ENCODE measurements at regions not wholly inside any gene's neighbourhood (a gene's known extent, or its start where the extent isn't known, plus 50 kb on each side); places are given as distances from the start of the nearest gene placed in this dataset.

DNA sequence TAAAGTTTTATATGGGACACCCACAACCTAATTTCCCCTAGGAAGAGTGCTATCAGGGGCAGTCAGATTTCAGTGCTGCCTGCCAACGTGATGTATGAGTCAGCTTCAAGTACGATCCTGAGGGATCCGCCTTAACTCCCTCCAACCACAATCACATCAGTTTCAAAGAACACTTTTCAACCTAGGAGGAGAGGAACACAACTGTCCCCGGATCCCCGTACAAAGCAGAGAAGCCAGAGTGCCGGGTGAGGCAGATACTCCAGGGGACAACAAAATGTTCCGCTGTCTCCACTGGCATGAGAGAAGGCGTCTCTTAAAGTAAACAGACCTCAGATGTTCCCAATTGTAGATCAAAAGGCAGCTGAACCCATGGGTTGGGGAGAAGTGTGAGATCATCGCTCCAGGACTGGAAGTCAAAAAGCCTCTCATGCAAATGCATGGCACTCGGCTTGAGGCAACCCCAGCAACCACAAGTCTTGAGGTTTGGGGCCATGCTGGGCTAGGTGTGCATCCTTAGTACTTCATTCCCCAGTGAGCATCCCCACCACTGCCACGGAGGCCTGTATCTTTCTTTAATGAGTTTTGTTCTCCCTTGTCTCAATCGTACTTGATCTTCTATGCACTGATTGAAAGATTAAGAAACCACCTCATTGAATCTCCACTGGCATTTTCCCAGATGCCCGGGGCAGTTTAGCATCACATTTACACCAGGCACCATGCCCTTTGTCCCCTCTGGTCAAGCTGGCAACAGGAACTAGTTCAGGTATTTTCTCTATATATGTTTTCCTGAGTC, 91.0 kb upstream of the CCBE1 start:
- no peak for DNase-seq (ENCODE audit: low spot score in 2 of 2, unreplicated experiment in 2 of 2)
- Mint-ChIP-seq H3K27me3 (ENCODE audit: low read depth) (peaks cover 62% of the 10 kb centered on the region), H3K9me3 (no peaks in the 10 kb centered on the region), H3K4me1 (peaks cover 5% of the 10 kb centered on the region), H3K36me3 (no peaks in the 10 kb centered on the region), H3K27ac (no peak overlapping the region), H3K4me3 (no peak overlapping the region)
- TF ChIP-seq, protein P1, sequence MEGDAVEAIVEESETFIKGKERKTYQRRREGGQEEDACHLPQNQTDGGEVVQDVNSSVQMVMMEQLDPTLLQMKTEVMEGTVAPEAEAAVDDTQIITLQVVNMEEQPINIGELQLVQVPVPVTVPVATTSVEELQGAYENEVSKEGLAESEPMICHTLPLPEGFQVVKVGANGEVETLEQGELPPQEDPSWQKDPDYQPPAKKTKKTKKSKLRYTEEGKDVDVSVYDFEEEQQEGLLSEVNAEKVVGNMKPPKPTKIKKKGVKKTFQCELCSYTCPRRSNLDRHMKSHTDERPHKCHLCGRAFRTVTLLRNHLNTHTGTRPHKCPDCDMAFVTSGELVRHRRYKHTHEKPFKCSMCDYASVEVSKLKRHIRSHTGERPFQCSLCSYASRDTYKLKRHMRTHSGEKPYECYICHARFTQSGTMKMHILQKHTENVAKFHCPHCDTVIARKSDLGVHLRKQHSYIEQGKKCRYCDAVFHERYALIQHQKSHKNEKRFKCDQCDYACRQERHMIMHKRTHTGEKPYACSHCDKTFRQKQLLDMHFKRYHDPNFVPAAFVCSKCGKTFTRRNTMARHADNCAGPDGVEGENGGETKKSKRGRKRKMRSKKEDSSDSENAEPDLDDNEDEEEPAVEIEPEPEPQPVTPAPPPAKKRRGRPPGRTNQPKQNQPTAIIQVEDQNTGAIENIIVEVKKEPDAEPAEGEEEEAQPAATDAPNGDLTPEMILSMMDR (IDR thresholded peaks at IDR 0.05; ENCODE audit: unreplicated experiment), result no peak

DNA sequence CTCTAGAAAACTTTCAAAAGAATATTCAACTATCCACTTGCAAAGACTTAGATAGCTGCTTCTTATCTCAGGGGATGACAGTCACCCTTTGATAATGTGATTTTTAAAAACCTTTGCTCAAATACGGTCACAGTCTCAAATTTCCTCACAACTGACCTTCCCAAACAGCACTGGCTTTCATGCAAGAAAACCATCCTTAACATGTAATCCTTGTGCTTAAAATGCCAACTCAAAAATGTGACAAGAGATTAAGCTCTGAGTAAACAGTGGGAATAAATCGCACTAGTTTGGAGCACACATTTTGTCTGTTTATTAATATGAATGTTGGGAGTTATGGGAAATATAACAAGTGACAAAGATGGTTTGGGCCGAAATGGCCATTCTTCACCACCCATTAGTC, 87.5 kb upstream of the CCBE1 start:
- peaks cover 12% of the 10 kb centered on the region for H3K4me1 Mint-ChIP-seq
- no peaks in the 10 kb centered on the region for H3K36me3 Mint-ChIP-seq
- H3K27ac Mint-ChIP-seq, result no peak overlapping the region

DNA sequence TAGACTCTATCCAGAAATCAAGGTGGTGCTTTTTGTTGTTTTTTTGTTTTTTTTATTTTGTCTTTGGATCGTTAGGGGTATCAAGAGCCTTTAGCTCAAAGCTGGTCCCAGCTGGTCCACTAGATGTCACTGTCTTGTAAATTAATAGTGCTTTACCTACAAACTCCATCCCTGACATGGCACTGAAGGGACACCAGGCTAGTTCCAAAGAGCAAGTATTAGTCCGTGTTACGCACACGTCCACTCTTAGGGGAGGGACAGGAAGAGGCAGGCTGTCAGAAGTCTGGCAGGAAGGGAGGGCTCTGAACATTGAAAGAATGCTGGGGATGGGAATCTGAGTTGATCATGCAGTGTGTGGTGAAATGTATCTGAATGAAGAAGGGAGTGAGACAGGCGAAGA, 85.9 kb upstream of the CCBE1 start:
- no peaks in the 10 kb centered on the region for H3K36me3 Mint-ChIP-seq
- TF ChIP-seq, protein P1 (IDR thresholded peaks at IDR 0.05; ENCODE audit: unreplicated experiment), result no peak
- no peak for DNase-seq (ENCODE audit: low spot score in 2 of 2, unreplicated experiment in 2 of 2)
- H3K27me3 Mint-ChIP-seq (ENCODE audit: low read depth), result peaks cover 75% of the 10 kb centered on the region
- H3K4me3 Mint-ChIP-seq, result no peak overlapping the region
- H3K9me3 Mint-ChIP-seq, result no peaks in the 10 kb centered on the region
- H3K27ac Mint-ChIP-seq, result no peak overlapping the region
- peaks cover 11% of the 10 kb centered on the region for H3K4me1 Mint-ChIP-seq

More for the DNA sequence above, 87.5 kb upstream of the CCBE1 start:
- no peak for DNase-seq (ENCODE audit: low spot score in 2 of 2, unreplicated experiment in 2 of 2)
- Mint-ChIP-seq H3K27me3 (ENCODE audit: low read depth) (peaks cover 72% of the 10 kb centered on the region), H3K9me3 (no peaks in the 10 kb centered on the region), H3K4me3 (no peak overlapping the region)
- TF ChIP-seq, protein P1 (IDR thresholded peaks at IDR 0.05; ENCODE audit: unreplicated experiment), result no peak

DNA sequence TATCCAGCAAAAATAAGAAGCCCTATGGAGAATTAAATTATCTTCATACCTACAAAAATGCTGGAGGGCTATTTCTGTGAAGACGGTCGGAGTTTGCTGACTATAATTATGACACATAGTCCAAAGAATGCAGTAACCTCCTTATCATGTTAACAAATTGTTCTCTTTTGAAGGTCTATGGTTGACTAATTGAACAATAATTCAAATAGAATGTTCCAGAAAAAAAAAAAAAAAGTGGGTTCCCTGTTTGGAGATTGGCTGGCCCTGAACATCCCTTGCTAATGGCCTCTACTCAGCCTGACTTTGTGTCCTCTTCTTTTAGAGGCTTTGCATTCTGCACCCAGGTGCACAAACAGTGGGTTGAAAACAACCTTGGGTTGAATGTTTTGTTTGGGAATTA, 82.8 kb upstream of the CCBE1 start:
- no peak for DNase-seq (ENCODE audit: low spot score in 2 of 2, unreplicated experiment in 2 of 2)
- no peak overlapping the region for H3K27ac Mint-ChIP-seq
- H3K4me3 Mint-ChIP-seq, result no peak overlapping the region
- TF ChIP-seq, protein P1 (IDR thresholded peaks at IDR 0.05; ENCODE audit: unreplicated experiment), result no peak
- H3K9me3 Mint-ChIP-seq, result peaks cover 16% of the 10 kb centered on the region
- H3K36me3 Mint-ChIP-seq, result peaks cover 2% of the 10 kb centered on the region
- H3K4me1 Mint-ChIP-seq, result peaks cover 8% of the 10 kb centered on the region
- H3K27me3 Mint-ChIP-seq (ENCODE audit: low read depth), result peaks cover 77% of the 10 kb centered on the region

DNA sequence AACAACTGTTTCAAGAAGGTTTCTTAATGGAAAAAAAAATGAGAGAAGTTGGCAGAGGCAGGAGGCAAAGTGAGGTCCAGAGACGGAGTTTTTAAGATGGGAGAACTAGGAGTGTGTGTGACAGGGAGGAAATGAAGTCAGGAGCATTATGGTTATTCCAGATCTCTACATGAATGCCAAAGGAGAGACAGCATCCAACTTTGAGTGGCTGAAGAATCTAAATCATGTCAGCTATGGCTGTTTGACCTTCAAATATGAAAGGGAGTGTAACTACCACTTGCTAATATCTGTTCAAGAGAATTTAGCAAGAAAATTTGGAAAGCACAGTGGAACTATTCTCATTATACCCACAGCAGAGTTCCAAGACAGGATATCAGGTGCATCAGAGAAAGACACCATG, 81.2 kb upstream of the CCBE1 start:
- DNase-seq (ENCODE audit: low spot score in 2 of 2, unreplicated experiment in 2 of 2), result no peak
- Mint-ChIP-seq H3K4me3 (no peak overlapping the region), H3K27ac (no peak overlapping the region), H3K27me3 (ENCODE audit: low read depth) (peaks cover 83% of the 10 kb centered on the region), H3K4me1 (peaks cover 8% of the 10 kb centered on the region), H3K9me3 (peaks cover 25% of the 10 kb centered on the region), H3K36me3 (peaks cover 2% of the 10 kb centered on the region)
- TF ChIP-seq, protein P1 (IDR thresholded peaks at IDR 0.05; ENCODE audit: unreplicated experiment), result no peak
